ENCODE measurements at regions not wholly inside any gene's neighbourhood (a gene's known extent, or its start where the extent isn't known, plus 50 kb on each side); places are given as distances from the start of the nearest gene placed in this dataset.
"Not testable (repeated sequence)": the region's sequence is repeated elsewhere in the genome, so short reads cannot be mapped to it uniquely, and the experiment has no call there.

GRCh38 chr1:118615066-118615465, 373.1 kb downstream of the TBX15 start:
- DNase-seq (ENCODE audit: extremely low read depth in 1 of 11, low read depth in 9 of 11, low spot score in 4 of 11) = no peak

GRCh38 chr1:118589238-118589846, 398.8 kb downstream of the TBX15 start:
- DNase-seq (ENCODE audit: extremely low read depth in 1 of 11, low read depth in 9 of 11, low spot score in 4 of 11) = peak in 4 of 11 donors; percentile 7 to 21 (median 12)

GRCh38 chr1:118588566-118588965, 399.6 kb downstream of the TBX15 start:
- DNase-seq (ENCODE audit: extremely low read depth in 1 of 11, low read depth in 9 of 11, low spot score in 4 of 11) = no peak

- no peak for DNase-seq (ENCODE audit: extremely low read depth in 1 of 11, low read depth in 9 of 11, low spot score in 4 of 11)
These were observed 393.2 kb upstream of the SPAG17 start for GRCh38 chr1:118578276-118578675.

GRCh38 chr1:118575060-118575459, 390.0 kb upstream of the SPAG17 start:
- DNase-seq (ENCODE audit: extremely low read depth in 1 of 11, low read depth in 9 of 11, low spot score in 4 of 11) = no peak

GRCh38 chr1:118564961-118565703, 380.1 kb upstream of the SPAG17 start:
- DNase-seq (ENCODE audit: extremely low read depth in 1 of 11, low read depth in 9 of 11, low spot score in 4 of 11) = no peak

- DNase-seq (ENCODE audit: extremely low read depth in 1 of 11, low read depth in 9 of 11, low spot score in 4 of 11) = no peak
These were observed 379.2 kb upstream of the SPAG17 start for GRCh38 chr1:118563981-118564951.

- peak in 3 of 11 donors; percentile 0 to 18 (median 2) for DNase-seq (ENCODE audit: extremely low read depth in 1 of 11, low read depth in 9 of 11, low spot score in 4 of 11)
These were observed 373.9 kb upstream of the SPAG17 start for GRCh38 chr1:118558933-118559332.

GRCh38 chr1:118556936-118557335, 371.9 kb upstream of the SPAG17 start:
- DNase-seq (ENCODE audit: extremely low read depth in 1 of 11, low read depth in 9 of 11, low spot score in 4 of 11) = no peak

GRCh38 chr1:118555638-118556037, 370.6 kb upstream of the SPAG17 start:
- no peak for DNase-seq (ENCODE audit: extremely low read depth in 1 of 11, low read depth in 9 of 11, low spot score in 4 of 11)

- no peak for DNase-seq (ENCODE audit: extremely low read depth in 1 of 11, low read depth in 9 of 11, low spot score in 4 of 11)
These were observed 350.9 kb upstream of the SPAG17 start for GRCh38 chr1:118535901-118536300.

GRCh38 chr1:118511922-118512321, 326.9 kb upstream of the SPAG17 start:
- DNase-seq (ENCODE audit: extremely low read depth in 1 of 11, low read depth in 9 of 11, low spot score in 4 of 11) = not testable (repeated sequence)

- no peak for DNase-seq (ENCODE audit: extremely low read depth in 1 of 11, low read depth in 9 of 11, low spot score in 4 of 11)
These were observed 319.8 kb upstream of the SPAG17 start for GRCh38 chr1:118504867-118505266.

GRCh38 chr1:118504221-118504644, 319.2 kb upstream of the SPAG17 start:
- peak in 2 of 11 donors; percentile 19 to 22 for DNase-seq (ENCODE audit: extremely low read depth in 1 of 11, low read depth in 9 of 11, low spot score in 4 of 11)

- DNase-seq (ENCODE audit: extremely low read depth in 1 of 11, low read depth in 9 of 11, low spot score in 4 of 11) = peak in 1 of 11 donors; percentile 18
These were observed 318.7 kb upstream of the SPAG17 start for GRCh38 chr1:118503752-118504151.

- no peak for DNase-seq (ENCODE audit: extremely low read depth in 1 of 11, low read depth in 9 of 11, low spot score in 4 of 11)
These were observed 310.0 kb upstream of the SPAG17 start for GRCh38 chr1:118494998-118495397.

GRCh38 chr1:118488787-118489186, 303.8 kb upstream of the SPAG17 start:
- no peak for DNase-seq (ENCODE audit: extremely low read depth in 1 of 11, low read depth in 9 of 11, low spot score in 4 of 11)

GRCh38 chr1:118487932-118488331, 302.9 kb upstream of the SPAG17 start:
- no peak for DNase-seq (ENCODE audit: extremely low read depth in 1 of 11, low read depth in 9 of 11, low spot score in 4 of 11)

GRCh38 chr1:118487091-118487490, 302.1 kb upstream of the SPAG17 start:
- no peak for DNase-seq (ENCODE audit: extremely low read depth in 1 of 11, low read depth in 9 of 11, low spot score in 4 of 11)

GRCh38 chr1:118486199-118486598, 301.2 kb upstream of the SPAG17 start:
- DNase-seq (ENCODE audit: extremely low read depth in 1 of 11, low read depth in 9 of 11, low spot score in 4 of 11) = peak in 1 of 11 donors; percentile 16

Measured in renal cortex interstitium (tissue), 11 donors.